ENCODE measurements at regions not wholly inside any gene's neighbourhood (a gene's known extent, or its start where the extent isn't known, plus 50 kb on each side); places are given as distances from the start of the nearest gene placed in this dataset.

DNA sequence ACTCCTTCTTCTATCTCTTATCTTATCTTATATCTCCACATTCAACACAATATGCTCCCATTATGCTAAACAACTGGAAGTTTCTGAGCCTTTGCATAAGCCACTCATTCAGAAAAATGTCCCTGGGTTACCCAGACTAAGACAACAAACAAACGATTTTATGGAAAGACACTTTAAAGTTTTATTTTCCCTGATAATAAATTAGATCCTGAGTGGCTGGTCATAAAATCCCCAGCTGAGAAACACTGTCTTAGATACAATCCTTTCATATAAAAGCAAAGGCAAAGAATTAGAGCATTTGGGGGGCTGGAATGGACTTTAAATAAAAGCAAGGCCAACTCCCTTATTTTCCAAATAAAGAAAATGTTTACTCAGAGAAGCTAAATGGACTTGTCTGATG lies 322.3 kb downstream of the GBE1 start:
- no peaks in the 10 kb centered on the region for H3K27me3 Mint-ChIP-seq
- no peaks in the 10 kb centered on the region for H3K36me3 Mint-ChIP-seq
- no peak for ATAC-seq
- peaks cover 3% of the 10 kb centered on the region for H3K9me3 Mint-ChIP-seq
- no peaks in the 10 kb centered on the region for H3K4me1 Mint-ChIP-seq
- no peak overlapping the region for H3K27ac Mint-ChIP-seq
- H3K4me3 Mint-ChIP-seq: no peak overlapping the region

DNA sequence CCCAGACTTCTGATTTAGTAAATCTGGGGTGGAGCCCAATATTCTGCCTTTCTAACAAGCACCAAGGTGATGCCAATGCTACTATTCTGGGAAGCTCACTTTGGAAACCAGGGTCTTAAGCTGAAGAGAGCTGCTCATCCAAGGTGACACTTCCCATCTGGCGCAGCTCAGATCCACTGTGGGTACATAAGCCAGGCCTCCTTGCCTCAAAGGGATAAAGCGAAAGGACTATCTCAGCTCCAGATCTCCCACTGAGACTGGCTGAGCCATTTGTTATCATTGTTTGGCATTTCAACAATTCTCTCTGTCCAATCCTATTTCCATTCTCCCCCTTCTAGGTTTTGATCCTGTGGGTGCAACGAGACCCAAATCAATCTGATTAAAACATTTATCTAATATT lies 323.8 kb downstream of the GBE1 start:
- Mint-ChIP-seq H3K4me1 (no peaks in the 10 kb centered on the region), H3K27ac (no peak overlapping the region), H3K9me3 (peaks cover 3% of the 10 kb centered on the region), H3K27me3 (no peaks in the 10 kb centered on the region), H3K4me3 (no peak overlapping the region), H3K36me3 (no peaks in the 10 kb centered on the region)
- no peak for ATAC-seq

- H3K36me3 Mint-ChIP-seq: no peaks in the 10 kb centered on the region
- H3K9me3 Mint-ChIP-seq: peaks cover 3% of the 10 kb centered on the region
- H3K4me3 Mint-ChIP-seq: no peak overlapping the region
- no peaks in the 10 kb centered on the region for H3K4me1 Mint-ChIP-seq
- no peaks in the 10 kb centered on the region for H3K27me3 Mint-ChIP-seq
- no peak overlapping the region for H3K27ac Mint-ChIP-seq
- ATAC-seq: no peak
Measured at GRCh38 chr3:81436182-81436581, 325.3 kb downstream of the GBE1 start.

DNA sequence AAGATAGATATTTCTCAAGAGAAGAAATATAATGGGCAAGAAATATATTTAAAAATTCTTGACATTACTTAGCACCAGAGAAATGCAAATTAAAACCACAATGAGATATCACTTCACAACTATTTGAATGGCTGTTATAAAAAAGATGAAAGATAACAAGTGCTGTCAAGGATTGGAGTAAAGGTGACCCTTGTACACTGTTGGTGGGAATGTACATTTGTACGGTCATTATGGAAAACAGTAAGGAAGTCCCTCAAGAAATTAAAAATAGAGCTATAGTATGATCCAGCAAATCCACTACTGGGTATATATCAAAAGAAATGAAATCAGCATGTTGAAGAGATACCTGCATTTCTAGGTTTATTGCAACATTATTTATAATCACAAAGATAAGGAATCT lies 326.4 kb downstream of the GBE1 start:
- Mint-ChIP-seq H3K9me3 (peaks cover 3% of the 10 kb centered on the region), H3K36me3 (no peaks in the 10 kb centered on the region), H3K27ac (no peak overlapping the region), H3K27me3 (no peaks in the 10 kb centered on the region), H3K4me3 (no peak overlapping the region), H3K4me1 (no peaks in the 10 kb centered on the region)
- no peak for ATAC-seq

DNA sequence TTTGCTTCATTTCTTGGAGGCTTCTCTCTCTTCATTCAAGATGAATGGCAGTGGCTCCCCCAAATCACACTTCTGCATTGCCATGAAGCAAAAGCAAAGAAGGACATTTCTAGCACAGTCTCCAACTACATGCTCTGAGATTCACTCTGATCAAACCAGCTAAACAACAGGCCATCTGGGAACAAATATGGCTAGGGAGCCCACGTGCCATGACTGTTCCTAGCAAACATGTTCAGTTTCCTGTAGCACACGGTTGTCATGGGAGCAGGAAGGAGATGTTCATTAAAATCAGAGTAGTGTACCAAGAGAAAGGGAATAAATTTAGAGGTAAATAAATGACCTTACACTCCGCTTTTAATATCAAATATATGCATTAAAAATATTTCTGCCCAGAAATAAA lies 327.3 kb downstream of the GBE1 start:
- no peak for ATAC-seq
- Mint-ChIP-seq H3K36me3 (no peaks in the 10 kb centered on the region), H3K27ac (no peak overlapping the region), H3K4me1 (no peaks in the 10 kb centered on the region), H3K4me3 (no peak overlapping the region), H3K27me3 (no peaks in the 10 kb centered on the region), H3K9me3 (peaks cover 3% of the 10 kb centered on the region)

- ATAC-seq: no peak
Measured at GRCh38 chr3:81433675-81434074, 327.8 kb downstream of the GBE1 start.

DNA sequence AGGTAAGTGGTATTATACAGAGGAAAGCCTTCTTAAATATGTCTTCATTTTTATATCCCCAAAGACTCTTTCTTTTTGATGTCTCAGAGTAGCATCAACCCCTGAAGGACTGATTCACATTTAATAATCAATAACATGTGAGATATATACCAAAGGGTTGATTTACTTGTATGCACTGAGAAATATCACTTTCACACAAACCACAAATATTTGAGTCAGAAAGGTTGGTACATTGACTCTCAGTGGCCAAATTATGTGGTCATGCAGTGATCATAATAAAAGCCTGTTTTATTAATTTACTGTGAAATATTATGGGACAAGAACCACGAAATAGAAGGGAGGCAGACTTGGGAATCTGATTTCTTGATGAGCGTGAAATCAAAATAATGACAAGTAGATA lies 329.0 kb downstream of the GBE1 start:
- H3K27ac Mint-ChIP-seq: no peak overlapping the region
- no peaks in the 10 kb centered on the region for H3K9me3 Mint-ChIP-seq
- no peaks in the 10 kb centered on the region for H3K27me3 Mint-ChIP-seq
- H3K4me3 Mint-ChIP-seq: no peak overlapping the region
- no peak for ATAC-seq
- no peaks in the 10 kb centered on the region for H3K4me1 Mint-ChIP-seq
- no peaks in the 10 kb centered on the region for H3K36me3 Mint-ChIP-seq

More at GRCh38 chr3:81433675-81434074, 327.8 kb downstream of the GBE1 start:
- Mint-ChIP-seq H3K36me3 (no peaks in the 10 kb centered on the region), H3K27ac (no peak overlapping the region), H3K27me3 (no peaks in the 10 kb centered on the region), H3K4me1 (no peaks in the 10 kb centered on the region), H3K4me3 (no peak overlapping the region), H3K9me3 (peaks cover 3% of the 10 kb centered on the region)

DNA sequence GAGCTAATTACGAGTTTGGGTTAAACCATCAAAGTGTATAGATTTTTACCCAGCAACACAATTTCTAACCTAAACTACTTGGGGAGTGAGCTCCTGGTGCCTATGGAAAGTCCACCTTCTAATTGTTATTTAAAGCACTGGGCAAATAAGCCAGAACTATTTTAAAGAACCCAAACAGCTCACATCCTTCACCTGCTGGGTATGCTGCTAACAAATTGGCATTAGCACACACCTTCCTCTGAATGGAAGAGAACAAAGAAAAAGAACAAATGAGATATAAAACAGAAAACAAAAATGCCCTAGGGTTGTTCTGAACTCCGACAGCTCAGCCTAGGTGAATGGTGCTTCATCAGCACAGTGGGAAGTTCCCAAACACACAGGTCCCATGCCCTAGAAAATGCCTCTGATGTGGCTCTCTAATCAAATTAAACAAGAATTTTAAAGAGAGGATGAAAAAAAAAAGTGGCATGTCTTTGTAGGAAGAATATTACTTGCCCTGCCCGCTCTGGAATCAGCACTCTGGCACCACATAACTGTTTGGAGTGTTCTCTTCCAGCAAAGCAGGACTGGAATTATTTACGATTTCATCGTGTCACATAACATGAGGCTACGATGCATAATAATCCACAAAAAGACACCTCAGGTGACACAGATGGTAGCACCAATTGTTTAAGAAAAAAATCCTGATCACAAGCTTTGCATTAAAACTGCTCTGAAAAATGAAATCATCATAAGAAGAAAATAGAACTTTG lies 334.4 kb downstream of the GBE1 start:
- Mint-ChIP-seq H3K9me3 (no peaks in the 10 kb centered on the region), H3K27ac (no peak overlapping the region), H3K4me3 (no peak overlapping the region), H3K36me3 (no peaks in the 10 kb centered on the region), H3K4me1 (no peaks in the 10 kb centered on the region), H3K27me3 (no peaks in the 10 kb centered on the region)
- no peak for ATAC-seq

GRCh38 chr3:81425198-81425868 lies 336.1 kb downstream of the GBE1 start:
- ATAC-seq: no peak
- no peaks in the 10 kb centered on the region for H3K9me3 Mint-ChIP-seq
- H3K36me3 Mint-ChIP-seq: no peaks in the 10 kb centered on the region
- H3K4me1 Mint-ChIP-seq: no peaks in the 10 kb centered on the region
- no peaks in the 10 kb centered on the region for H3K27me3 Mint-ChIP-seq
- H3K27ac Mint-ChIP-seq: no peak overlapping the region
- H3K4me3 Mint-ChIP-seq: no peak overlapping the region

GRCh38 chr3:81419228-81419627 lies 342.2 kb downstream of the GBE1 start:
- no peaks in the 10 kb centered on the region for H3K9me3 Mint-ChIP-seq

DNA sequence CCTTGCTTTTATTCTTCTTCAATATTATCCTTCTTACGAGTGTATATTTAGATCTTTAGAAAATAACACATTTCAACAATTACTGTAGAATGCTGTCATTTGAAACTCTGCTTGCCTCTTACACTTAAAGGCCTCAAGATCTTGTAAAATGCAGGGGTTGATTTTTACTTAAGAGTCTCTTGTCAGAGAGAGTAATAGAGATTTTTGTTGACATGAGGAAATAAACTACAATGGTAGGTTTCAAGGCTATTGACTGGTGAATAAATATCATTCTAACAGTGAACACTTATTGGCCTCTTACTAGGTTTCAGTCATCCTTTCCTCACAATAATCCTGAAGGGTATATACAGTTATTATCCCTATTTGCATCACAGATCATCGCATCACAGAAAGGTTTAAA lies 344.6 kb downstream of the GBE1 start:
- no peak for ATAC-seq
- Mint-ChIP-seq H3K4me1 (no peaks in the 10 kb centered on the region), H3K27ac (no peak overlapping the region), H3K36me3 (no peaks in the 10 kb centered on the region), H3K9me3 (no peaks in the 10 kb centered on the region), H3K27me3 (no peaks in the 10 kb centered on the region), H3K4me3 (no peak overlapping the region)

More at GRCh38 chr3:81419228-81419627, 342.2 kb downstream of the GBE1 start:
- H3K4me1 Mint-ChIP-seq: no peaks in the 10 kb centered on the region
- no peak overlapping the region for H3K4me3 Mint-ChIP-seq
- H3K27ac Mint-ChIP-seq: no peak overlapping the region
- no peaks in the 10 kb centered on the region for H3K27me3 Mint-ChIP-seq
- ATAC-seq: no peak
- H3K36me3 Mint-ChIP-seq: no peaks in the 10 kb centered on the region

DNA sequence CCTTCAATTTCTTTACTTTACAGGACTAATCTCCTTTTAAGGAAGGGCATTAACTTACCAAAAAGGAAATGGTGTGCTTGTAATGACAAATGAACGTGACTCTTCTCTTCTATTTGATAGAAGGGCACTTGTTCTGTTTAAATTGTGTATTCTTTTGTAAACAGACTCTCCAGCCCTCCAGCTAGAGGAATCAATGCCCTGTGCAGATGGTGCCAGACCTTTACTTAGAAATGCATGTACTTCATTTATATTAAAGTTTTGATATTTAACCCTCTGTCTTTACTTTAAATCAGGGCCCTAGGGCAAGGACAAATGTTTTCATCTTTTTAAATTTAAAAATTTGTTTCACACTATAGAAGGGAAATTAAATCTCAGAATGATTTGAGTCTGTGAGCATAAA lies 355.1 kb downstream of the GBE1 start:
- Mint-ChIP-seq H3K4me1 (no peaks in the 10 kb centered on the region), H3K27me3 (no peaks in the 10 kb centered on the region), H3K27ac (no peak overlapping the region), H3K36me3 (no peaks in the 10 kb centered on the region), H3K4me3 (no peak overlapping the region), H3K9me3 (peaks cover 3% of the 10 kb centered on the region)
- no peak for ATAC-seq

- no peak for ATAC-seq
- no peaks in the 10 kb centered on the region for H3K9me3 Mint-ChIP-seq
- no peaks in the 10 kb centered on the region for H3K4me1 Mint-ChIP-seq
- no peaks in the 10 kb centered on the region for H3K36me3 Mint-ChIP-seq
- no peak overlapping the region for H3K27ac Mint-ChIP-seq
- H3K27me3 Mint-ChIP-seq: no peaks in the 10 kb centered on the region
- H3K4me3 Mint-ChIP-seq: no peak overlapping the region
Measured at GRCh38 chr3:81395739-81396513, 365.5 kb downstream of the GBE1 start.

GRCh38 chr3:81394651-81395524 lies 366.6 kb downstream of the GBE1 start:
- H3K36me3 Mint-ChIP-seq: no peaks in the 10 kb centered on the region
- no peak overlapping the region for H3K27ac Mint-ChIP-seq
- no peak for ATAC-seq
- no peaks in the 10 kb centered on the region for H3K9me3 Mint-ChIP-seq
- H3K4me3 Mint-ChIP-seq: no peak overlapping the region
- H3K4me1 Mint-ChIP-seq: no peaks in the 10 kb centered on the region
- no peaks in the 10 kb centered on the region for H3K27me3 Mint-ChIP-seq

- Mint-ChIP-seq H3K36me3 (no peaks in the 10 kb centered on the region), H3K9me3 (no peaks in the 10 kb centered on the region), H3K27ac (no peak overlapping the region), H3K4me3 (no peak overlapping the region), H3K4me1 (no peaks in the 10 kb centered on the region), H3K27me3 (no peaks in the 10 kb centered on the region)
- ATAC-seq: no peak
Measured at GRCh38 chr3:81393251-81393650, 368.2 kb downstream of the GBE1 start.

Measured in stimulated activated memory B cell treated with anti-CD40 and anti-IgM and Interleukin-4, amounts not matched to agents 10 μg/mL and 1 μg/mL and 100 μg/mL, for 72 hours (primary cell).